HepG2 (cell line): ENCODE measurements at regions not wholly inside any gene's neighbourhood (a gene's known extent, or its start where the extent isn't known, plus 50 kb on each side); places are given as distances from the start of the nearest gene placed in this dataset.

Source experiments
- EP300 ChIP-seq, 3 experiments: sonication (generic) in 1 of 3; formaldehyde crosslinking in 1 of 3; IDR thresholded peaks; 2 replicates each; pipeline versions ENCODE4 v1.5.1 to v1.6.1; 2011 to 2020; ENCODE audit warnings: low read depth in 2 of 3, low read length in 2 of 3, borderline replicate concordance in 1 of 3, improper control_type of control experiment in 1 of 3, mild to moderate bottlenecking in 1 of 3, missing genetic modification reagents in 1 of 3, moderate library complexity in 1 of 3
- TRIM24 ChIP-seq: sonication (generic); formaldehyde crosslinking; IDR thresholded peaks from 2 replicates; pipeline ENCODE4 v1.8.0; 2022; ENCODE audit warnings: mild to moderate bottlenecking, missing genetic modification reagents
- ZZZ3 ChIP-seq: sonication (generic); formaldehyde crosslinking; IDR thresholded peaks from 2 replicates; pipeline ENCODE4 v1.4.0; 2020; ENCODE audit warnings: missing genetic modification reagents, mild to moderate bottlenecking, borderline replicate concordance
- TF ChIP-seq, protein P1 (sequence below): sonication (generic); formaldehyde crosslinking; IDR thresholded peaks from 2 replicates; pipeline ENCODE4 v1.4.0; 2020; ENCODE audit warnings: missing genetic modification reagents

DNA sequence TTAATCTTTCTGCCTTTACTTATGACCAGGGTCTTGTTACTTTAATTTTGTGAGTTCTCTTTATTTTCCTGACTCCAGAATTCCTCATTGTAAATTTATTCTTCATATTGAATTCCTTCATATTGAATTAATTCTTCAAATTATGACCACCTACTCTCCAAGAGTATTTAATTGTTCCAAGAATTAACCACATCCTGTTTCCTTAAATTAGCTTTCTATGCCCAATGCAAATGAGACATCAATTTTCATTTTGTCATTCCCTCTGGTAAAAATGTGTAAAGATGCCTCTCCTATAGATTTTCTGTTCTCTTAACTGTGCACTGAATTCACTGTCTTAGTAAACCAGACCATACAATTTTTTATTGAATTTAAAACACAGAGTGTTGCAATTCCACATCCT, 211.2 kb upstream of the GRIA4 start:
- no peak for TF ChIP-seq EP300 (IDR thresholded peaks at IDR 0.05; ENCODE audit: low read depth in 2 of 2, low read length in 2 of 2)
- no peak for TF ChIP-seq EP300 (CRISPR knock-in tag; IDR thresholded peaks at IDR 0.05; ENCODE audit: borderline replicate concordance)
- no peak for TF ChIP-seq TRIM24 (CRISPR knock-in tag)
- TF ChIP-seq ZZZ3 (CRISPR knock-in tag) = no peak
- TF ChIP-seq, protein P1, sequence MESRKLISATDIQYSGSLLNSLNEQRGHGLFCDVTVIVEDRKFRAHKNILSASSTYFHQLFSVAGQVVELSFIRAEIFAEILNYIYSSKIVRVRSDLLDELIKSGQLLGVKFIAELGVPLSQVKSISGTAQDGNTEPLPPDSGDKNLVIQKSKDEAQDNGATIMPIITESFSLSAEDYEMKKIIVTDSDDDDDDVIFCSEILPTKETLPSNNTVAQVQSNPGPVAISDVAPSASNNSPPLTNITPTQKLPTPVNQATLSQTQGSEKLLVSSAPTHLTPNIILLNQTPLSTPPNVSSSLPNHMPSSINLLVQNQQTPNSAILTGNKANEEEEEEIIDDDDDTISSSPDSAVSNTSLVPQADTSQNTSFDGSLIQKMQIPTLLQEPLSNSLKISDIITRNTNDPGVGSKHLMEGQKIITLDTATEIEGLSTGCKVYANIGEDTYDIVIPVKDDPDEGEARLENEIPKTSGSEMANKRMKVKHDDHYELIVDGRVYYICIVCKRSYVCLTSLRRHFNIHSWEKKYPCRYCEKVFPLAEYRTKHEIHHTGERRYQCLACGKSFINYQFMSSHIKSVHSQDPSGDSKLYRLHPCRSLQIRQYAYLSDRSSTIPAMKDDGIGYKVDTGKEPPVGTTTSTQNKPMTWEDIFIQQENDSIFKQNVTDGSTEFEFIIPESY = no peak
